Amygdala (tissue), 56 donors: ENCODE measurements at regions not wholly inside any gene's neighbourhood (a gene's known extent, or its start where the extent isn't known, plus 50 kb on each side); places are given as distances from the start of the nearest gene placed in this dataset.
"Not testable (repeated sequence)": the region's sequence is repeated elsewhere in the genome, so short reads cannot be mapped to it uniquely, and the experiment has no call there.

Experiments
- DNase-seq, 56 donors: peaks; one replicate each; lab custom pipeline; 2025; lab: John Stamatoyannopoulos, UW

DNA sequence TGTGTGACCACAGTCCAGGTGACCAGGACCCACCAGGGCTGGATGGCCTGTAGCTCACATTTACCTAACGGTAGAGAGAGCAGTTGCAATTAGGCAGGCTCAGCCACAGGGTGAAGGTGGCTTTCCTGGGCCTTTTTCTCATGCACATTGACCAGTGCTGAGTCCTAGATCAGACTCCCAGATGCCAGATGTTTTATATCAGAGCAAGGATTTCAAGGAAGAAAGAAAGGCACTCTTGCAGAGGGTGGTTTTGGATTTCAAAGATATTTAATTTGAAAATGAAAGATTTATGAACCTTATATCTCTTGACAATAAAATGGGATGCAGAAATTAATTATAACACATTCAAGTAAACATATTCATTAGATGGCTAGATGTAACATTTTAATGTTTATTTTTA, 694.2 kb upstream of the GYPC start:
- DNase-seq, result no peak

DNA sequence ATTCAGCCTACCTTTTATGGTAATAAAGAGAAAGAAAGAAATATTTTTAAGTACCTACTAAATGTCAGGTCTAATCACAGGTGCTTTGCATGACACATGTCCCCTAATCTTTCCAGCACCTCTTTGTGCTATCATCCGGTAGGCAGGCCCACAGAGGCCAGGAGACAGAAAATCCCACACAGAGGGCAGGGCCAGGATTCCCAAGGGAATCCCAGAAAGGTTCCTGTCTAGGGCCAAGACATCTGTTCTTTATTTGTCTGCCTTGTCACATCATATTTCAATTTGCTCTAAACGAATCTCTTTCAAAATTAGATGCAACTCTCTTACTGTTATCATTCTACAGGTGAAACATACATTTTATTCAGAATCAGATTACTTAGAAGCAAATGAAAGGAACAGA, 676.1 kb upstream of the GYPC start:
- DNase-seq, result no peak

DNA sequence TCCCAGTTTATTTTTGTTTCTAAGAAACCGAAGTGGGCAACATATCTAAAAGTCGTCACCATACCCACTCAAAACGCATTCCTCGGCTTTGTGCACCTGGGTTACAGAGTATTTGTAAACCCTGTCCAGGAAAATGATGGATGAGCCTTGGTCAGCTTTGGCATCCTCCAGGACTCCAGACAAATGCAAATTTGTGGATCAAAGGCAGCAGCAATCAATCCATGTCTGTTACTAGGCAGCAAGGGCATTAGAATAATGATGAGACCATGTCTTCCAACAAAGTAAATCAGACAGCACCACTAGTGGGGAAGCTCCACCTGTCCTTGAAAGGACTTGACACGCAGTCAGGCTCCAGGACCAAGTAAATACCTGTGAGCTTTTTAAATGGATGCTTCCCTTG, 672.6 kb upstream of the GYPC start:
- no peak for DNase-seq

DNA sequence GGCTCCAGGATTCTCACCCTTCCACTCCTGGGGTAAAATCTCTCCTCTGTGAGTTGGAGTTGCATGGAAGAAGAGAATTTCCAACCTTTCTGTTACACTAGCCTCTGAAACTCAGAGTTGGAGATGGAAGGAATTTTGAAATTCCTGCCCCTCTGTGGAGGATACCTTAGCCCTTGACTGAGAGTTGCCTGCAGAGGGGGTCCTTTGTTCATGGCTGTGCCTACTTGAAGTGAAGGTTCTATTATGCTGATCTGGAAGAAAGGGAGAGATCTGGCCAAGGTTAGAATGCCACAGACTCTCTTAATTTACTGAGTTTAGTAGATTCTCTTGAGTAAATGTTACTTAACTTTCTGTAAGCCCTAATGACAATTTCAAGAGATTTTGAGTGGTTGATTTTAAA, 626.6 kb upstream of the GYPC start:
- DNase-seq, result no peak

DNA sequence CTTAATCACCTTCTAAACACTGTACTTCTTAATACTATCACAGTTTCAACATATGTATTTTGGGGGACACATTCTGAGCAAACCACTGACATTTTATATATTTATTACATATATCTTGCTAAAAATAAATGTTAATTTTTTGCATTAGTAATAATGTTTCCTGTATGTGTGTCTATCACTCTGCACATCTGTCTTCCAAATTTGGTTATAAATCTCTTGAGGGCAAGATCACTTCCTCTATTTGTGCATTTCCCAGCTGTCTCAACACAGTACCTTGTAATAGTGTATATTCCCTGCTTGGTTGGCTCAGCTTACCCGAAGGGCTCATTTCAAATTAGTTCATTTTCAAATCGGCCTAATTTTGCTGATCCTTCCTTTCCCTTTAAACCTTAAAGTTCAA, 617.1 kb upstream of the GYPC start:
- DNase-seq, result no peak

DNA sequence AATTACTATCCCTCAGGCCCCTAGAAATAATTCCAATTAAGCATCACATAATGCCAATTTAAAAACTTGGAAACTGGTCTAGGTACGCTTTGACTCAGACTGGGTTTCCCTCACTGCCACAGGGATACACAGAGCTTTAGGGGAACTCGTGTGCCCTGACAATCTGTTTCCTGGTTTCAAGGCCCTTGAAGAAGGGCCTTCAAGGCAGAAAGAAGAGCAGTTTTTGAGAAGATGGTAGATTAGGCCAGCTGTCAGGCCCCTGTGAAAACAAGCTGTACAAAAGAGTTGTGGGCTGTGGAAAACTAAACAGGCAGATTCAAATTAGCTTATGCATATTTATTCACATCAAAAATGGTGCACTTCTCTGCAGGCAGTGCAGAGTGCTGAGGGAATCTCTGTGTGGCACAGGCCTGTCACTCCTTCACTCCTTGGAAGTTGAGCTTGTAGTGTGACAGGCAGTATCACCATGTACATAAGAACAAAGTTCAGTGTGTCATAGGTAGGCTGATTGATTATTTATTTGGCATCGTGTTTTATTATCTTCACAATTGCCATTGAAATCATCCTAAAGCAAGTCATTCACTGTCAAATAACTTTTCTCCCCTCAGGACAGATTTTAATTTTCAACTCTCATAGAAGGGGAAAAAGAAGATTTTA, 614.4 kb upstream of the GYPC start:
- no peak for DNase-seq

DNA sequence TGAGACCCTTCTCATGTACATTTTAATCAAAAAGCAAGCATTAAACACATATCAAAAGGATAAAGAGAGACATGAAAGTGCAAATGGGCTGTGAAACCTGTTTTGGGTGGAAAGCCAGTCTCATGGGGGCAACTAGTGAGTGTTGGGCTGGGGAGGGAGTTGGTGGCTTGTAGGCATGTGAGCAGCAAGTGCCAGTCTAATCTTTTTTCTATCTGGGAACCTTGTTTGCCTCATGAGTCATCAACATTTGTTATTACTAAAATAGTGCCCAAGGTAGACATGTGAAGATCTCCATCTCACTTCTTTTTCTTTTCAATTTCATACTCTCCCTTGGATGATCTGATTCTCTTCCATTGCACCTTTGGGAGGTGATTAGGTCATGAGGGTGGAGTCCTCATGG, 613.9 kb upstream of the GYPC start:
- no peak for DNase-seq

DNA sequence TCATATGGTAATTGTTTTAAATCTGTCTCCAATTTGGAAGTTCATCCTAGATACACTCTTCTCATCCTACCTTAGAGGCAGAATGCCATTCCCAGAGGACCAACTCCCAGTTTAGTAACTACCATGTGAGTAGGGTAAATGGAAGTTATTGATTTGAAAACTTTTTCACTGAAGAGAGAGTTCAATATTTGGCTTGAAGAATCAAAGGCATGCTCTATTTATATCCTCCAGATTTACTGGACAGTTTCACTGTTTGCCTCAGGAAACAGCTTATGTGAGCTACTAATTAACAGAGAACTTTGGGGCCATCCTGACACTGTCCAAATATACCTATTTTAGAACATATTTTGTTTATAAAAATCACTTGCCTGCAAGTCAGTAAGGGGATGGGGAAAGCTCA, 607.2 kb upstream of the GYPC start:
- DNase-seq, result no peak

DNA sequence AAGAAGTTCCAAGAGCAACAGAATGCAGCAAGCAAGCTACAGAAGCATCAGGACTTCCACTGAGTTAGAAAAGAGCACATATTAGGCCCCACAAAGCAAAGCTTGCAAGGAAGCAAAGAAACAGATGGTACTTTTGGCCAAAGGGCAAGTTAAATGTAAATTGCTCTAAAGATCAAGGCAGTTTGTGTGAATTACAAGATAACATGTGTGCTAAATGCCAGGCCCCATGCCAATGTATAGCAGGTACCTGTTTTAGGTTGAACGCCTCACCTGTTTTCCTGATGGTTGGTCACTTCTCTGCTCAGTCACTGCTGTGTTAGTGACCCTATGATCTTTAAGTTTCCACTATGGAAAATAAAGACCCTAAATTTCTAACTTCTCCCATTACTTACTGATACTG, 606.5 kb upstream of the GYPC start:
- no peak for DNase-seq

DNA sequence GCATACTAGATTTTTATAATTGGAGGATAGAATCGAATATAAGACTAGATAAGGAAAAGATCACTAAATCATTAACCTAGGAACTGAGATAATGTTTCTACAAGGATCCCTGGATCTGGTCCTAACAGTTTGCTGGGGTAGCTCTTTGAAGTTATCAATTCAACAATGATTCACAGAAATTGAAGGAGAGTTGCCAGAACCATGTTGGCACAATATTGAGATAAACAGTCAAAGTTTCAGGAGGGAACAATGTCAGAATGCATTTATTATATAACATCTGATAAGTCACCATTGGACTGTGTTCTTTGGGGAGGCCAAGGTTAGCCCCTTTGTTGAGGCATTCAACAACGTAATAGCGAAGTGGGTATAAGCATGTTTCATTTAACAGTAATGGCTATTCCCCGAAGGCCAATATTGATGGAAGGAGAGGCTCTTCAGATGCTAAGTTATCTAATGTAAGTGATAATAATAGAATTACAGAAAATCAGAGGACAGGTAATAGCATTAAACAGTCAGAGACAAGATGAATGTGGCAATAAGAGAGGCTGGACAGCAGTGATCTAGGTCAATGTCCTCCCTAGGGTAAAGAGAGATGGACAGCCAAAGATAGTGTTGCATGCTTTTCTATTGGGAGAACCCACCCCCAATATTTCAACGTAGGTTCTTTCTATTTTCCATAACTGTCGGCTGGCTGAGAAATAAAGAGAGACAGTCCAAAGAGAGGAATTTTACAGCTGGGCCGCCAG, 604.8 kb upstream of the GYPC start:
- DNase-seq, result no peak

DNA sequence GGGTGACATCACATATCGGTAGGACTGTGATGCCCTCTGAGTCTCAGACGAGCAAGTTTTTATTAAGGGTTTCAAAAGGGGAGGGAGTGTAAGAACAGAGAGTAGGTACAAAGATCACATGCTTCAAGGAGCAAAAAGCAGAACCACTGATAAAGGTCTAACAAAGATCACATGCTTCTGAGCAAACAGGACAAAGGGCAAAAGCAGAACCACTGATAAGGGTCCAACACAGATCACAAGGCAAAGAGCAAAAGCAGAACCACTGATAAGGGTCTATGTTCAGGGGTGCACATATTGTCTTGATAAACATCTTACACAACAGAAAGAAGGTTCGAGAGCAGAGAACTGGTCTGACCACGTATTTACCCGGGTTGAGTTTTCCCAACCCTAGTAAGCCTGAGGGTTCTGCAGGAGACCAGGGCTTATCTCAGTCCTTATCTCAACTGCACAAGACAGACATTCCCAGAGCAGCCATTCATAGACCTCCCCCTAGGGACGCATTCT, 604.2 kb upstream of the GYPC start:
- DNase-seq, result not testable (repeated sequence)

DNA sequence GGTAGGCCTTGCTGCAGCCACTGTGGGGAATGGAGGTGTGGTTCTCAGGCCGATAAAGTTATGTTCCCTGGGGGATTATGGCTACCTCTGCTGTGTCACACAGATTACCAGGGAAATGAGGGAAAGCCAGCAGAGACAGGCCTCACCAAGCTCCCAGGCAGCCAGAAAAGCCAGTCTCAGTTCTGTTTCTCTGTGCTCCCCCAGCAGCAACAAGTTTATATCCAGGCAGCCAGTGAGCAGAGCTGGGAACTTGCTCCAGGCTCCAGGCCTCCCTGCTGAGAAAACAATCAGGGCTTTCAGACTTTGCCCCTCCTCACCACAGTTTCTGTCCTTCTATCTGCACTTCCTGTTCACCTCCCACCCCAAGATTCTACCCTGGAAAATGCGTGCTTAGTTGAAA, 596.6 kb upstream of the GYPC start:
- no peak for DNase-seq

DNA sequence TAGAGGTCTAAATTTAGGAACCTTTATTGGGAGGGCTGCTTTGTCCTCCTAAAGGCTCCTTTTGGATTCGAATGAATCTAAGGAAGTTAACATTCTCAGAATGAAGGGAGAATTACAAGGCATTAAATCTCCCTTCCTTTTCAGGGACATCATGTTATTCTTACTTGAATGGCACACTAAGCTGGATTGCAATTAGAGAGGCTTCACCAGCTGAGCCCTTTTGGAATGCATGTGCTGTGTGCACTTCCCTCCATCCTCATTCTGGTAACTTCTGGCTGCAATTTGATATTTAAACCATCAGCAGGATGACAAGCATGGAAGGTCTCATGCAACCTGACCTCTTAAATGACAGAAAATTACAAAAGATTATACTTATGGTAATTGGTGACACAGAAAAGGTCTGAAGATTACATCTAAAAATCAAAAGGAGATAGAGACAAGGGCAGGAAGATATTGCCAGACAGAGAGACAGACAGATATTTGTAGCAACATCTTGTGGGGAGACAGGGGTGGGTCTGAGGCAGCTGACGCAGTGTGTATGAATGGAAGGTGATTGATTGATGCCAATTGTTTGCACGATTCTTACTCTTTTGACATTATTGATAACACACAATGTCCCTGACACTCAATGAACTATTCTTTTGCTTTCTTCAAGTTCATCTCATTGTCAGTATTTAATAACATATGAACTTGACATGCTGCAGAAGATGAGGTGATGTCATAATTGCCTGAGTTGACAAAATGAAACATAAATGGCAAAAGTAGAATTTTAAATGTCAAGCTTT, 570.8 kb upstream of the GYPC start:
- DNase-seq, result no peak

DNA sequence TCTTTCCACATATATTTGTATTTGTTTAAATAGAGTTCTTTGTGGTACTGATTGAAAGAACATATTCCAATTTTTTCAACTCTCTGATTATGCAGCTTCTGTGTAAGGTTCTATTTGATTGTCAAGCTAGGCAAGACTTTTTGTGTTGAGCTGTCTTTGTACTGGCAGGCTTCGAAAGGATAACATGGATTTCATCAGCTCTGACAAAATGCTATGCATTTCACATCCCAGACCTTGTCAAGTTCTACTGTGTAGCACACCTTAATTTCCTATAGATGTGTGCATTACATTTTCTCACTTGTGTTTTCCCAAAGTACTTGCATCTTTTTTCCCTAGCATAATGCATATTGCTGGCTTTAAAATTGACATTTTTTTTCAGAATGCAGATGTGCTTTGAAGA, 555.0 kb upstream of the GYPC start:
- no peak for DNase-seq

DNA sequence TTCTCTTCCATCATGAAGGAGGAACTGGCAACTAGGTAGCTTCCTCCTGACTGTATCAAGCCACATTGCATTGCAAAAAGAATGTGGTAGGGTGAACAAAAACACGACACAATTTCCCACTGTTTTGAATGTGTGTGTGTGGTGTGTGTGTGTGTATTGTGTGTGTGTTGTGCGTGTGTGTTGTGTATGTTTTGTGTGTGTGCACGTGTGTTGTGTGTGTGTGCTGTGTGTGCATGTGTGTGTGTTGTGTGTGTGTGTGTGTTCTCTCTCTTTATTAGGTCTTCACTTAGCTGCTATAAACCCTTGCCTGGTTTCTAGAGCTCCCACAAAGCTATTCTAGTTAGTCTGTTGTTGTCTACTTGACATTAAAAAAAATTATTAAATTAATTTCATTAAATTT, 550.0 kb upstream of the GYPC start:
- DNase-seq, result no peak

DNA sequence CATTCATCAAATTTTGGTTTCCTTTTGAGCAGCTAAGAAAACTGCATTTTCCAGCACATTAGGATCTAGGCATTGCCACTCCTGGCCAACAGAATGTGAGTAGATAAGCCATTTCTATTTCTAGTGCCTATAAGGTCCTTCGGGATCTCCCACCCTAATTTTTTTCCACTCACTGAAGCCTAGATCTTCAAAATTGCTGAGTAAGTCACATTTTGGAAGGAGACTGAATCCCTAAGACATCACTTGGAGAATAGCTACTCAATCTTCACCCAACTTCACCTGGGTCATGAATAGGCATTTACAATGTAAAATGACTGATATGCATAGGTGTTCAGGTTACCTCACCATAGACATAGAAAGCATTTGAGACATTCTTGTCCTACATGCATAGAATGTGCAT, 548.1 kb upstream of the GYPC start:
- no peak for DNase-seq

DNA sequence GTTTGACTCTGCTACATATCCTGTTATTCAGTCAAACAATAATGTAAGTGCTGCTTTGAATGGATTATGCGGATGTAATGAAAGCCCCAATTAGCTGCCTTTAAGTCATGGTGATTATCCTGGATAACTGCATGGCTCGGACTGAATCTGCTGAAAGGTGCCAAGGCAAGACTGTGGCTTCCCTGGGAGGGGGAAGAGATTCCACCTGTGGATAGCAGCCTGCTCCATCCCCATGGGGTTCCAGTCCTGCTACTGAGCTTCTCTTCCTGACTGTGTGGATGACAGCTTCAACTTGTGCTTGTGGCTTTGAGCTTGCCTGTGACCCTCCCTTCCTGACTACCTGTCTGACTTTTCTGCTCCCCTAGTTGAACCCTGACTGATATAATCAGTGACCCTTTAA, 540.0 kb upstream of the GYPC start:
- DNase-seq, result no peak

DNA sequence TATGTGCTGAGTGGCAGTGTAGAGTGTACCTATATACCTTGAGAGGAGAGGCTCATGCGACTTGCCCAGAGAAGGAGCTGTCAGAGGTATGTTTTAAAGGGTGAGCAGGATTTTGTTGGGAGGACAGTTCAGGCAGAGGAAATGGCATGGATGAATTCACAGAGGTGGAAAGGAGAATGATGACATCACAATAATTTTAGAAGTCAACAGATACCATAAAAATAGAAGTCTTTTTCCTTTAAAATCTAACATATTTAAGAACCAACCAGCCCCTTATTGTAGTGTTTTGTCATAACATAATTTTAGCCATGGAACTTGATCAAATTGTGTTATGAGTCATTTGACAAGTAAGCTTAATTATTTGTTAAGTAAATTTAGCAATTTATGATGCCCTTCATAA, 538.1 kb upstream of the GYPC start:
- no peak for DNase-seq

DNA sequence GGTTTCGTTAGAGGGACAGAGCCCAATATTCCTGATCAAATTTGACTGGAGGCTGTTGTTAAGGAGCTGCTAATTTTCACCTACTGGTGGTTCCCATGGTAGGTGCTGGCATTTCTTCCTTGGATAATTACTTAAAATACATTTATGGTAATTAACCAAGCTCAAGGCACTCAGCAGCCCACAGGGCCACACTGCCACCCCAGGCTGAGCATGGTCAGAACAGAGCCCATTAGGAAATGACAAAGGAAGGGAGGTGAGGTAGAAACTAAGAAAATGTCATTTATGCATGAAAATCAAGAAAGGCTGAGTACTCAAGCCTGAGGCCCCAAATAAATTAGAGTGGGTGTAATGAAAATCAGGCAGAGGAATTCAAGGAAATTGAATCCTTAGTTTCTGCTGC, 510.2 kb upstream of the GYPC start:
- DNase-seq, result no peak

DNA sequence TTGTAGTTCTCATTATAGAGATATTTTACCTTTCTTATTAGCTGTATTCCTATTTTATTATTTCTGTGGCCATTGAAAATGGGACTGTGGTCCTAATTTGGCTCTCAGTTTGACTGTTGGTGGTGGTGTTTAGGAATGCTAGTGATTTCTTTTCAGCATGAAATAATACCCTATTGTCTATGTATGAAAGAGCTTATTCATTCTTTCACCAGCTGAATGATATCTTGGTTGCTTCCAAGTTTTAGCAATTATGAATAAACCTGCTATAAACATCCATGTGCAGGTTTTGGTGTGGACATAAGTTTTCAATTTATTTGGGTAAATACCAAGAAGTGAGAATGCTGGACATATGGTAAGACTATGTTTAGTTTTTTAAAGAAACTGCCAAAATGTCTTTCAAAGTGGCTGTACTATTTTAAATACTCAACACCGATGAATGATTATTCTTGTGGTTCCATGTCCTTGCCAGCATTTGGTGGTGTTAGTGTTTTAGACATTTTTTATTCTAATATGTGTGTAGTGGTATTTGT, 501.6 kb upstream of the GYPC start:
- peak in 1 of 56 donors; percentile 26 for DNase-seq

DNA sequence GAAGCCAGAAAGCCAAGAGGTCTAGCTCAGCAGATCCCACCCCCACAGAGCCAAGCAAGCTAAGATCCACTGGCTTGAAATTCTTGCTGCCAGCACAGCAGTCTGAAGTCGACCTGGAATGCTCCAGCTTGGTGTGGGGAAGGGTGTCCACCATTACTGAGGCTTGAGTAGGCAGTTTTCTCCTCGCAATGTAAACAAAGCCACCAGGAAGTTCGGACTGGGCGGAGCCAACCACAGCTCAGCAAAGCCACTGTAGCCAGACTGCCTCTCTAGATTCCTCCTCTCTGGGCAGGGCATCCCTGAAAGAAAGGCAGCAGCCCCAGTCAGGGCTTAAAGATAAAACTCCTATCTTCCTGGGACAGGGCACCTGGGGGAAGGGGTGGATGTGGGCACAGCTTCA, 495.0 kb upstream of the GYPC start:
- not testable (repeated sequence) for DNase-seq
